ENCODE measurements at regions not wholly inside any gene's neighbourhood (a gene's known extent, or its start where the extent isn't known, plus 50 kb on each side); places are given as distances from the start of the nearest gene placed in this dataset.
"Not testable (repeated sequence)": the region's sequence is repeated elsewhere in the genome, so short reads cannot be mapped to it uniquely, and the experiment has no call there.

- TF ChIP-seq, protein P1, sequence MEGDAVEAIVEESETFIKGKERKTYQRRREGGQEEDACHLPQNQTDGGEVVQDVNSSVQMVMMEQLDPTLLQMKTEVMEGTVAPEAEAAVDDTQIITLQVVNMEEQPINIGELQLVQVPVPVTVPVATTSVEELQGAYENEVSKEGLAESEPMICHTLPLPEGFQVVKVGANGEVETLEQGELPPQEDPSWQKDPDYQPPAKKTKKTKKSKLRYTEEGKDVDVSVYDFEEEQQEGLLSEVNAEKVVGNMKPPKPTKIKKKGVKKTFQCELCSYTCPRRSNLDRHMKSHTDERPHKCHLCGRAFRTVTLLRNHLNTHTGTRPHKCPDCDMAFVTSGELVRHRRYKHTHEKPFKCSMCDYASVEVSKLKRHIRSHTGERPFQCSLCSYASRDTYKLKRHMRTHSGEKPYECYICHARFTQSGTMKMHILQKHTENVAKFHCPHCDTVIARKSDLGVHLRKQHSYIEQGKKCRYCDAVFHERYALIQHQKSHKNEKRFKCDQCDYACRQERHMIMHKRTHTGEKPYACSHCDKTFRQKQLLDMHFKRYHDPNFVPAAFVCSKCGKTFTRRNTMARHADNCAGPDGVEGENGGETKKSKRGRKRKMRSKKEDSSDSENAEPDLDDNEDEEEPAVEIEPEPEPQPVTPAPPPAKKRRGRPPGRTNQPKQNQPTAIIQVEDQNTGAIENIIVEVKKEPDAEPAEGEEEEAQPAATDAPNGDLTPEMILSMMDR (IDR thresholded peaks at IDR 0.05; ENCODE audit: insufficient read depth, low read depth, low read length, missing control alignments): no peak
- no peak for DNase-seq (ENCODE audit: low read depth)
- H3K4me3 ChIP-seq (ENCODE audit: low read depth, low read length): no peak overlapping the region
These were observed 64.3 kb downstream of the C9orf50 start for GRCh38 chr9:129556491-129557191.

GRCh38 chr9:129555512-129556215 is 65.2 kb downstream of the C9orf50 start:
- TF ChIP-seq, protein P1 (IDR thresholded peaks at IDR 0.05; ENCODE audit: insufficient read depth, low read depth, low read length, missing control alignments): no peak

DNA sequence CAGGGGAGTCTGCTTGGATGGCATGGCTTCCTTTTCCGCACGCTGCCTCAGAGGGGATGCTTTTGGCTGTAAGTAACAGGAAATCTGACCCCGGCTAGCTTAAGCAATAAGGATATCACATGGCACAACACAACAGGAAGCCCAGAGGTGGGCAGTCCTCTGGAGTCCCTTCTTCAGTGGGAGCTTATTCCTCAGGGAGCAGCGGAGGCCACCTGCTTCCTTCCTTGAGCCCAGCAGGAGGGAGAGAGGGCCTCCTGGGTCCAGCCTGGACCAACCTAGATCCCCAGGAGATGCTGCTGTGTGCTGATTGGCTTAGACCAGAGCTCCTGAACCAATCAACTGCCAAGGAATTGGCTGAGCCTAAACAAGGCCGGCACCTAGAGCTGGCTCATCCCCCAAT is 66.3 kb downstream of the C9orf50 start:
- no peak for DNase-seq (ENCODE audit: low read depth)
- TF ChIP-seq, protein P1 (IDR thresholded peaks at IDR 0.05; ENCODE audit: insufficient read depth, low read depth, low read length, missing control alignments): no peak
- H3K4me3 ChIP-seq (ENCODE audit: low read depth, low read length): no peak overlapping the region

More at GRCh38 chr9:129555512-129556215, 65.2 kb downstream of the C9orf50 start:
- DNase-seq (ENCODE audit: low read depth): no peak
- H3K4me3 ChIP-seq (ENCODE audit: low read depth, low read length): no peak overlapping the region

DNA sequence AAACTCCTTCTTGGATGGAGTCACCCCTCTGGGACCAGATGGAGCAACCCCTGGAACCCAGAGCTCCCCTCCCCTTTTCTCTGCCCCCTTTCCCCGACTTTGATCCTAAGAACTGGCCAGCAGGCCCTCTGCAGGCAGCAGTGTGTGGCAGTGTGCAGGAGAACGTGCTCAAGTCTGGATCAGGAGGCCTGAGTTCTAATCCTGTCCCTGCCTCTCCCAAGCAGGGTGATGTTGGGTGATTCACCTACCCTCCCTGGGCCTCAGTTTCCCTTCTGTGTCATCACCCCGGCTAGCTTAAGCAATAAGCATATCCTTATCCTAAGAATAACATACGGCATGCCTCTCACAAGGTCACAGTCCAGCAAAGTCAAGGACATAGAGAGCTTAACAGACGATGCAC is 67.6 kb downstream of the C9orf50 start:
- DNase-seq (ENCODE audit: low read depth): no peak
- TF ChIP-seq, protein P1 (IDR thresholded peaks at IDR 0.05; ENCODE audit: insufficient read depth, low read depth, low read length, missing control alignments): no peak
- no peak overlapping the region for H3K4me3 ChIP-seq (ENCODE audit: low read depth, low read length)

- no peak for DNase-seq (ENCODE audit: low read depth)
- TF ChIP-seq, protein P1 (IDR thresholded peaks at IDR 0.05; ENCODE audit: insufficient read depth, low read depth, low read length, missing control alignments): no peak
- H3K4me3 ChIP-seq (ENCODE audit: low read depth, low read length): no peak overlapping the region
These were observed 68.8 kb downstream of the C9orf50 start for GRCh38 chr9:129552064-129552463.

DNA sequence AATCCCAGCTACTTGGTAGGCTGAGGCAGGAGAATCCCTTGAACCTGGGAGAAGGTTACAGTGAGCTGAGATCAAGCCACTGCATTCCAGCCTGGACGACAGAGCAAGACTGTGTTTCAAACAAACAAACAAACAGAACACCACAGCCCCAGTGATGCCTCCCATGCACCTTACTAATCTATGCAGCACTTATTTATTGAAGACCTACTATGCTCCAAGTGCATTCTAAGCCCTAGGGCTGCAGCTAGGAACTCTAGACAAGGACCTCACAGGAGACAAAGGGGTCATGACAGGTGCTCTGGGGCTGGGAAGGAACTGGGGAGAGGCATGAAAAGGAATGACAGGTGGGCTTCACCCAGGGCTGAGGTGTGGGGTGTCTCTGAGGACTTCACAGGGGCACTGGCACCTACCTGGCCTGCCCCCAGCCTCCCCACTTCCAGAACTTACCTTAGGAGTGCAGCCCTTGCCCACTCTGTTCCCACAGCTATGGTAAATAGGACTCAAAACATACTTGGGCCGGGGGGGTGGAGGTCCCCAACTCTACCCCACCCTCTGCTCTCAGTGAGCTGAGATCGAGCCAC is 69.4 kb downstream of the C9orf50 start:
- no peak for DNase-seq (ENCODE audit: low read depth)
- TF ChIP-seq, protein P1 (IDR thresholded peaks at IDR 0.05; ENCODE audit: insufficient read depth, low read depth, low read length, missing control alignments): no peak
- H3K4me3 ChIP-seq (ENCODE audit: low read depth, low read length): no peak overlapping the region

- DNase-seq (ENCODE audit: low read depth); H3K4me3 ChIP-seq (ENCODE audit: low read depth, low read length): not testable (repeated sequence)
These were observed 69.9 kb downstream of the C9orf50 start for GRCh38 chr9:129550977-129551376.
